ENCODE measurements at regions not wholly inside any gene's neighbourhood (a gene's known extent, or its start where the extent isn't known, plus 50 kb on each side); places are given as distances from the start of the nearest gene placed in this dataset.

GRCh38 chr3:34013818-34014570, 215.6 kb downstream of the PDCD6IP start:
- Histone ChIP-seq H3K9me3 (ENCODE audit: control insufficient read depth, low read length) (no peaks in the 10 kb centered on the region), H3K27me3 (ENCODE audit: control insufficient read depth, insufficient read depth) (peaks cover 2% of the 10 kb centered on the region), H3K4me1 (ENCODE audit: control insufficient read depth, insufficient read depth, low read length) (no peaks in the 10 kb centered on the region), H3K27ac (ENCODE audit: low read length) (no peak overlapping the region), H3K4me3 (ENCODE audit: low read length) (no peak overlapping the region)
- ATAC-seq (no peak), DNase-seq (no peak)
- intact Hi-C loops (cut with DNase I) = no loop called here
- 61% methylated on average over 6 of the region's 6 CpGs for WGBS

GRCh38 chr3:34015204-34016142, 217.0 kb downstream of the PDCD6IP start:
- Histone ChIP-seq H3K9me3 (ENCODE audit: control insufficient read depth, low read length) (no peaks in the 10 kb centered on the region), H3K27ac (ENCODE audit: low read length) (no peak overlapping the region), H3K4me1 (ENCODE audit: control insufficient read depth, insufficient read depth, low read length) (no peaks in the 10 kb centered on the region), H3K27me3 (ENCODE audit: control insufficient read depth, insufficient read depth) (peaks cover 2% of the 10 kb centered on the region), H3K4me3 (ENCODE audit: low read length) (no peak overlapping the region)
- ATAC-seq (no peak), DNase-seq (no peak)
- intact Hi-C loops (cut with DNase I) = no loop called here
- WGBS = 83% methylated on average over 9 of the region's 9 CpGs

- intact Hi-C loops (cut with DNase I) = no loop called here
- no peaks in the 10 kb centered on the region for H3K9me3 ChIP-seq (ENCODE audit: control insufficient read depth, low read length)
- no peak for ATAC-seq
- 57% methylated on average over 6 of the region's 6 CpGs for WGBS
- DNase-seq = no peak
- no peak overlapping the region for H3K4me3 ChIP-seq (ENCODE audit: low read length)
- no peak overlapping the region for H3K27ac ChIP-seq (ENCODE audit: low read length)
- H3K27me3 ChIP-seq (ENCODE audit: control insufficient read depth, insufficient read depth) = peaks cover 2% of the 10 kb centered on the region
- no peaks in the 10 kb centered on the region for H3K4me1 ChIP-seq (ENCODE audit: control insufficient read depth, insufficient read depth, low read length)
Measured at GRCh38 chr3:34016925-34017587, 218.6 kb downstream of the PDCD6IP start.

DNA sequence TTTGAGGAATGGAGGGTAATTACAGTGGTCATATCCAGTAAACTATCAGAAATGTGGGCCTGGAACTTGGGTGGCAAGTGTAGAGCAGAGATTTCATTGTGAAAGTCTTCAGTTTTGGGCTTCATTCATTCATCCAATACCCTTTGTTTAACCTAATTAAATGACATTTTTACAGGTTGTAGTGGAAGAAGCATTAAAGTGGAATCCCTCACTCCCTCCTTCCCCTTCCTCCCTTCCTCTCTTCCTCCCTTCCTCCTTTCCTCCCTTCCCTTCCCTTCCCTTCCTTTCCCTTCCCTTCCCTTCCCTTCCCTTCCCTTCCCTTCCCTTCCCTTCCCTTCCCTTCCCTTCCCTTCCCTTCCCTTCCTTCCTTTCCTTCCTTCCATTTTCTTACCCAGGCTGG, 219.3 kb downstream of the PDCD6IP start:
- Histone ChIP-seq H3K4me1 (ENCODE audit: control insufficient read depth, insufficient read depth, low read length) (no peaks in the 10 kb centered on the region), H3K27ac (ENCODE audit: low read length) (no peak overlapping the region), H3K4me3 (ENCODE audit: low read length) (no peak overlapping the region), H3K27me3 (ENCODE audit: control insufficient read depth, insufficient read depth) (no peaks in the 10 kb centered on the region), H3K9me3 (ENCODE audit: control insufficient read depth, low read length) (no peaks in the 10 kb centered on the region)
- DNase-seq (no peak), ATAC-seq (no peak)
- intact Hi-C loops (cut with DNase I) = no loop called here

GRCh38 chr3:34019158-34019557, 220.7 kb downstream of the PDCD6IP start:
- DNase-seq (no peak), ATAC-seq (no peak)
- no peak overlapping the region for H3K27ac ChIP-seq (ENCODE audit: low read length)
- no peaks in the 10 kb centered on the region for H3K9me3 ChIP-seq (ENCODE audit: control insufficient read depth, low read length)
- intact Hi-C loops (cut with DNase I) = no loop called here
- 74% methylated on average over 2 of the region's 2 CpGs for WGBS
- no peaks in the 10 kb centered on the region for H3K4me1 ChIP-seq (ENCODE audit: control insufficient read depth, insufficient read depth, low read length)
- no peaks in the 10 kb centered on the region for H3K27me3 ChIP-seq (ENCODE audit: control insufficient read depth, insufficient read depth)
- no peak overlapping the region for H3K4me3 ChIP-seq (ENCODE audit: low read length)

DNA sequence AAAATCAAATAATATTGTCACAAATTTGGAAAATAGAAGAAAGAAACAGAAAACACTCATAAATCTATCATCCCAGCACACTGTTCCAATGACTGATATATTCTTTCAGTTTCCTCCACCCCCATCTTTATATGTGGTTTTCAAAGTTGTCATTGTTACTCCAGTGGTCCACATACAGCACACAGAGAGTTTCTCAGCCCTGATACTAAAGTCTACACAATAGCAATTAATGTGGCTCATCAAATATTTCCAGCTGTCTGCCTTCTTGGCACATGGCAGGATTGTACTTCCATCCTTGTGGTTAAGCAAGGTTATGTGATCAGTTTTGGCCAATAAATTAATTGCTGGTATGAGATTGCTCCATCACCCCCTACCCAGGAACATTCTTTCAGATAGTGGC, 221.7 kb downstream of the PDCD6IP start:
- H3K27me3 ChIP-seq (ENCODE audit: control insufficient read depth, insufficient read depth) = no peaks in the 10 kb centered on the region
- DNase-seq (no peak), ATAC-seq (no peak)
- H3K9me3 ChIP-seq (ENCODE audit: control insufficient read depth, low read length) = no peaks in the 10 kb centered on the region
- H3K27ac ChIP-seq (ENCODE audit: low read length) = no peak overlapping the region
- no peaks in the 10 kb centered on the region for H3K4me1 ChIP-seq (ENCODE audit: control insufficient read depth, insufficient read depth, low read length)
- intact Hi-C loops (cut with DNase I) = no loop called here
- H3K4me3 ChIP-seq (ENCODE audit: low read length) = no peak overlapping the region

DNA sequence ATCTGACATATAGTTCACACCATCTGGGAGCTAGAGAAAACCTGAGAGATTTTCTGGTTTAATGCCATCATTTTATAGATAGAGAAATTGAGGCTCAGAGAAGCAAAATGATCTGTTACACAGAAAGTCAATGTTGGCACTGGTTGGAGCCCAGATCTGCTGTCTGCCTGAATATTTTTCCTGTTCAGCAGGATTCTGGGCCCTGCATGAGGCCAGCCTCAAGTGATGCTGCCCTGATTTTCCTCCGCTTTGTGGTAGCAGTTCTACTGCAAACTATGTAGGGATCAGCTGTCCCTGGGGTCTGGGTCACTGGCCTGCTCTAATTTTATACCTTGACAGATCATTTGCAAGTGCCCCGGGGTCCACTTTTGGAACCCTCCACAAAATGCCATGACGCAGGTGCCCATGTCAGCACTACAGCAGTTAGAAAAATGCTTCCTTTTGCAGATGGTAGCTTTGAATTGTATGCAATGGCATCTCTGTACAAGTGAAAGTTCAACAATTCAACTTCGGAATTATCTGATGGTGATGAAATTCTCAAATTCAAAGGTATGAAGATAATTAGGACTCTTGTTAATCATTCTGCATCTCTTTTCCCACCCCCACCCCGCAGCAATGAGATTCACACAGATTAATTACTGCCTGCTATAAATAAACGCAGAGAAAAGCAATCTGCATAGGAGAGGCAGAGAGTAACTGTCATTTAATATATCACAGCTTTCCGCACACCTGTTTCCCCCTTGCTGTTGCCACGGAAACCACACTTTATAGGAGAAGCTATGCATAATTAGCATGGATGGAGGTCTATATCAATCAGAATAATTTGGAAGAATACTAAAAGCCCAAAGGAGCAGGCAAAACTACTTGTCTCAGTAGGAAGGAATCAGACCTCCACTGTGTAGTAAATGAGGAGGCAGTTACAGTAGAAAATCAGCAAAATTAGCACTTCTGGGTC, 222.6 kb downstream of the PDCD6IP start:
- Histone ChIP-seq H3K27me3 (ENCODE audit: control insufficient read depth, insufficient read depth) (no peaks in the 10 kb centered on the region), H3K4me1 (ENCODE audit: control insufficient read depth, insufficient read depth, low read length) (no peaks in the 10 kb centered on the region), H3K9me3 (ENCODE audit: control insufficient read depth, low read length) (no peaks in the 10 kb centered on the region), H3K4me3 (ENCODE audit: low read length) (no peak overlapping the region), H3K27ac (ENCODE audit: low read length) (no peak overlapping the region)
- DNase-seq (no peak), ATAC-seq (no peak)
- intact Hi-C loops (cut with DNase I) = no loop called here
- 73% methylated on average over 8 of the region's 8 CpGs for WGBS

- H3K4me1 ChIP-seq (ENCODE audit: control insufficient read depth, insufficient read depth, low read length) = no peaks in the 10 kb centered on the region
- no peaks in the 10 kb centered on the region for H3K27me3 ChIP-seq (ENCODE audit: control insufficient read depth, insufficient read depth)
- 83% methylated on average over 2 of the region's 2 CpGs for WGBS
- ATAC-seq = no peak
- no peaks in the 10 kb centered on the region for H3K9me3 ChIP-seq (ENCODE audit: control insufficient read depth, low read length)
- intact Hi-C loops (cut with DNase I) = no loop called here
- H3K27ac ChIP-seq (ENCODE audit: low read length) = no peak overlapping the region
- no peak overlapping the region for H3K4me3 ChIP-seq (ENCODE audit: low read length)
- no peak for DNase-seq
Measured at GRCh38 chr3:34022147-34022546, 223.7 kb downstream of the PDCD6IP start.

GRCh38 chr3:34024447-34025240, 226.2 kb downstream of the PDCD6IP start:
- Histone ChIP-seq H3K4me1 (ENCODE audit: control insufficient read depth, insufficient read depth, low read length) (no peaks in the 10 kb centered on the region), H3K27ac (ENCODE audit: low read length) (no peak overlapping the region), H3K4me3 (ENCODE audit: low read length) (no peak overlapping the region), H3K9me3 (ENCODE audit: control insufficient read depth, low read length) (no peaks in the 10 kb centered on the region), H3K27me3 (ENCODE audit: control insufficient read depth, insufficient read depth) (no peaks in the 10 kb centered on the region)
- intact Hi-C loops (cut with DNase I) = no loop called here
- 85% methylated on average over 3 of the region's 3 CpGs for WGBS
- DNase-seq (no peak), ATAC-seq (no peak)

DNA sequence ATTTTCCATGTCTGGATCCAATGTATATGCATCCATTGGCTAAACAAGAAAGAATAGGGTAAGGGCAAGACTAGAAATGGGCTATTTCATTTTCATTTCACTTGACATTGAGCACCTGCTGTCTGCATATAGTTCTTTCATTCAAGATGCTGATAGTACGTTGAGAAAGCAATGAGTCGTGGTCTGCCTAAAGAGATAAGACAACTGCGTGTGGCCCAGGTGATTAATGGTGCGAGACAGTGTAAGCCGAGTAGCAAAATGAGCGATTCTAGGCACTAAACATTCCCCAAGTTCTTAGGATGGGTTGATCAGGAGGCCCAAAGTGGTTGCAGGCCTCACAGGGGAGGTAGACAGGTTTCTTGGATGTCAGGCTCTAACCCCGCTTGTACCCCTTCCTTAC, 235.4 kb downstream of the PDCD6IP start:
- Histone ChIP-seq H3K27ac (ENCODE audit: low read length) (no peak overlapping the region), H3K9me3 (ENCODE audit: control insufficient read depth, low read length) (no peaks in the 10 kb centered on the region), H3K4me3 (ENCODE audit: low read length) (no peak overlapping the region), H3K27me3 (ENCODE audit: control insufficient read depth, insufficient read depth) (no peaks in the 10 kb centered on the region), H3K4me1 (ENCODE audit: control insufficient read depth, insufficient read depth, low read length) (no peaks in the 10 kb centered on the region)
- 75% methylated on average over 7 of the region's 7 CpGs for WGBS
- intact Hi-C loops (cut with DNase I) = no loop called here
- no peak for ATAC-seq
- no peak for DNase-seq

Data from right cardiac atrium (tissue), 5 donors.